MG63 (cell line): ENCODE measurements at regions not wholly inside any gene's neighbourhood (a gene's known extent, or its start where the extent isn't known, plus 50 kb on each side); places are given as distances from the start of the nearest gene placed in this dataset.
A peak's percentile ranks its signal among the peaks of the same experiment; 100 is the strongest.

Source experiments
- DNase-seq: peaks from one replicate; pipeline ENCODE4 v3.0.0-alpha.2; 2020
- H3K27me3 ChIP-seq: fragments of 250-450 bp; sonication (Bioruptor Pico); 2 replicates; pipeline ENCODE4 v1.5.1; 2020; ENCODE audit warnings: mild to moderate bottlenecking, moderate library complexity
- H3K36me3 ChIP-seq: fragments of 250-450 bp; sonication (Bioruptor Pico); 2 replicates; pipeline ENCODE4 v1.5.1; 2020; ENCODE audit warnings: mild to moderate bottlenecking, moderate library complexity
- H3K4me3 ChIP-seq: fragments of 250-450 bp; sonication (Bioruptor Pico); 2 replicates; pipeline ENCODE4 v1.5.1; 2020; ENCODE audit warnings: mild to moderate bottlenecking, moderate library complexity
- H3K9me3 ChIP-seq: fragments of 250-450 bp; sonication (Bioruptor Pico); 2 replicates; pipeline ENCODE4 v1.5.1; 2020; ENCODE audit warnings: mild to moderate bottlenecking, moderate library complexity

DNA sequence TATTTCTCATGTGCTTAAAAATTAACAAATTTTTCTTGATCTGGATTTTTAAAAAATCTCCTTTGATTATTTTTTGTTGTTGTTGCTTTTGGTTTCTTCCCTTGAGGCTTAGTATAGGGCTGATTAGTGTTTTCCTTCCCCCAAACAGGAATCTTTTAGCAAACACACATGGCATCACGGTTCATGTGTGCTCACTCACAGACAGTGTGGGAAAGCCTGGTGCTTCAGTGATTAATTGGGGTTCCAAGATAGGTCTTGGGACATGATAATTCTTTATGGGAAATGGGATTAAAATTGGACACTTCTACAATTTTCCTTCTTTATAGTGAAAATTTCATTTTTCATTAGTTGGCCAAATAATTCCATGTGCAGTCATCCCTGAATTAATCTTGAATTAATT lies 153.9 kb upstream of the SOX11 start:
- no peaks in the 10 kb centered on the region for H3K27me3 ChIP-seq
- H3K9me3 ChIP-seq = no peaks in the 10 kb centered on the region; the same call in 1 of the 2 replicates
- no peak for DNase-seq
- H3K4me3 ChIP-seq = no peak overlapping the region
- H3K36me3 ChIP-seq = no peaks in the 10 kb centered on the region

DNA sequence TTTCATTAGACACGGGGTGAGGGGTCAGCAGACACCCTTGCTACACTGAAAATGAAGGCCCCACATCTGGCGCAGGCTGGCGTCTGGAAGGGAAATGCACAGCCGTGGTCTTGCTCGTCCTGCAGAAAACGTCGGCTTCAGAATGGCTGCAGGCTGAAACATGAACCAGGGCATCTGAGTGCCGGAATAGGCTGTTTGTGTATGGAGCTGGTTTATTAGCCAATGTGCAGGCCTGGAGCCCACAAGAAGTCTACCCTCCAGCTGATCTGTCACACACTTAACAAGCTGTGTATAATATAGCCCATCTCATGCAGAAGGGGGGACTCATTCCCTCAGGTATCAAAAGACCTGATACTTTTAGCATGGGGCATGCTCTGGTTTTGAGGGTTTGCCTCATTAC lies 153.4 kb upstream of the SOX11 start:
- Histone ChIP-seq H3K36me3 (no peaks in the 10 kb centered on the region), H3K9me3 (peaks cover 3% of the 10 kb centered on the region; the same call in 1 of the 2 replicates), H3K27me3 (no peaks in the 10 kb centered on the region), H3K4me3 (no peak overlapping the region)
- DNase-seq = no peak

GRCh38 chr2:5539282-5540165 lies 152.7 kb upstream of the SOX11 start:
- Histone ChIP-seq H3K9me3 (peaks cover 8% of the 10 kb centered on the region), H3K36me3 (no peaks in the 10 kb centered on the region), H3K4me3 (no peak overlapping the region), H3K27me3 (no peaks in the 10 kb centered on the region)
- DNase-seq = no peak

GRCh38 chr2:5540856-5541255 lies 151.3 kb upstream of the SOX11 start:
- H3K27me3 ChIP-seq = no peaks in the 10 kb centered on the region
- H3K4me3 ChIP-seq = no peak overlapping the region
- peaks cover 19% of the 10 kb centered on the region for H3K9me3 ChIP-seq
- DNase-seq = peak; percentile 2
- H3K36me3 ChIP-seq = no peaks in the 10 kb centered on the region

DNA sequence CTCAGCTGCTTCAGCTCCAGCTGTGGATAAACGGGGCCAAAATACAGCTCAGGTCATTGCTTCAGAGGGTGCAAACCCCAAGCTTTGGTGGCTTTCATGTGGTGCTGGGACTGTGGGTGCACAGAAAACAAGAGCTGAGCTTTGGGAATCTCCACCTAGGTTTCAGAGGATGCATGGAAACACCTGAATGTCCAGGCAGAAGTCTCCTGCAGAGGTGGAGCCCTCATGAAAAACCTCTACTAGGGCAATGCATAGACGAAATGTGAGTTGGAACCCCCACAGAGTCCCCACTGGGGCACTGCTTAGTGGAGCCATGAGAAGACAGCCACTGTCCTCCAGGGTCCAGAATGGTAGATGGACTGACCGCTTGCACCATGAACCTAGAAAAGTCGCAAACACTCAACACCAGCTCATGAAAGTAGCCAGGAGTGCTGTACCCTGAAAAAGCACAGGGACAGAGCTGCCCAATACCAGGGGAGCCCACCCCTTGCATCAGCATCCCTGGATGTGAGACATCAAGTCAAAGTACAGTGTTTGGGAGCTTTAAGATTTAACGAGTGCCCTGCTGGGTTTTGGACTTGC lies 147.9 kb upstream of the SOX11 start:
- Histone ChIP-seq H3K27me3 (no peaks in the 10 kb centered on the region), H3K4me3 (no peak overlapping the region), H3K36me3 (no peaks in the 10 kb centered on the region), H3K9me3 (peaks cover 19% of the 10 kb centered on the region)
- no peak for DNase-seq

GRCh38 chr2:5546181-5546580 lies 146.0 kb upstream of the SOX11 start:
- no peaks in the 10 kb centered on the region for H3K36me3 ChIP-seq
- DNase-seq = peak; percentile 15
- H3K9me3 ChIP-seq = peaks cover 19% of the 10 kb centered on the region
- H3K27me3 ChIP-seq = no peaks in the 10 kb centered on the region
- no peak overlapping the region for H3K4me3 ChIP-seq

- no peak overlapping the region for H3K4me3 ChIP-seq
- no peaks in the 10 kb centered on the region for H3K27me3 ChIP-seq
- no peaks in the 10 kb centered on the region for H3K36me3 ChIP-seq
- peak; percentile 46 for DNase-seq
- H3K9me3 ChIP-seq = peaks cover 13% of the 10 kb centered on the region
These were observed 143.0 kb upstream of the SOX11 start for GRCh38 chr2:5548991-5549715.

DNA sequence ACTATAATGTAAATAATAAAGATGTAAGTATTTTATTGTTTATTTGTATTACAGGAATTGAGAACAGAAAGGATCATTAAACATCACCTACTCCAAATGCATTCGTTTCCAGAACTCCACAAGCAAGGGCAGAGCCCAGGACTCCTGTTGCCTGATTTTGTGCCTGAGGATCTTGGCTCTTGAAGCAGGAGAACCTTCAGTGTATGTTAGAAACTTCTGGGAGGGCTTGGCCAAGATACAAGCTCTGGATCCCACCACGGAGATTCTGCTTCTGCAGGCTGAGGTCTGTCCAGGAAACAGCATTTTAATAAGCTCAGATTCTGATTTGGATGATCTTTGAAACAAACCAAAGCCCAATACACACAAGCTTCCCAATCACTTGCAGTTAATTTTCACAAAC lies 142.4 kb upstream of the SOX11 start:
- H3K27me3 ChIP-seq = no peaks in the 10 kb centered on the region
- peaks cover 9% of the 10 kb centered on the region for H3K9me3 ChIP-seq
- H3K4me3 ChIP-seq = no peak overlapping the region
- H3K36me3 ChIP-seq = no peaks in the 10 kb centered on the region
- DNase-seq = peak; percentile 53

DNA sequence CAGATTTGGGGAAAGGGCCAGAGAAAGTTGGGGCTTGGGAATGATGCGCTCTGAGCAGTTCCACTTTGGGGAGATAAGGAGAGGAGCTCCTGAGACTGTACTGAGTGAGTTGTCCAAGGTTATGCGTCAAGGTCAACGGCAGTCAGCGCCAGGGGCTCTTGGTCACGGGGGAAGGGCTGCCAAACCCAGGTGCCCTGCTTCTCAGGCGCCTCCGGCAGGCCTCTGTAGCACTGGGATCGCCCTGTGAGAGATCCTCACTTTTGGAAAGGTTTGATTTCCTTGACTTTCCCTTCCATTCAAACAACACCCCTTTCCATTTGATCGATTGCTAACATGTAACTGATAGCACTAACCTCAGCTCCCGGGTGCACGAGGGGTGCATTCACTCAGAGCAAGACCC lies 136.5 kb upstream of the SOX11 start:
- Histone ChIP-seq H3K36me3 (no peaks in the 10 kb centered on the region), H3K4me3 (no peak overlapping the region), H3K27me3 (no peaks in the 10 kb centered on the region), H3K9me3 (peaks cover 2% of the 10 kb centered on the region; the same call in 1 of the 2 replicates)
- no peak for DNase-seq

- H3K9me3 ChIP-seq = 0 out of 2 replicates have a peak, but pooled peaks cover 2% of the 10 kb centered on the region
- no peak overlapping the region for H3K4me3 ChIP-seq
- H3K36me3 ChIP-seq = no peaks in the 10 kb centered on the region
- no peaks in the 10 kb centered on the region for H3K27me3 ChIP-seq
- DNase-seq = peak; percentile 98
These were observed 131.2 kb upstream of the SOX11 start for GRCh38 chr2:5561006-5561405.

DNA sequence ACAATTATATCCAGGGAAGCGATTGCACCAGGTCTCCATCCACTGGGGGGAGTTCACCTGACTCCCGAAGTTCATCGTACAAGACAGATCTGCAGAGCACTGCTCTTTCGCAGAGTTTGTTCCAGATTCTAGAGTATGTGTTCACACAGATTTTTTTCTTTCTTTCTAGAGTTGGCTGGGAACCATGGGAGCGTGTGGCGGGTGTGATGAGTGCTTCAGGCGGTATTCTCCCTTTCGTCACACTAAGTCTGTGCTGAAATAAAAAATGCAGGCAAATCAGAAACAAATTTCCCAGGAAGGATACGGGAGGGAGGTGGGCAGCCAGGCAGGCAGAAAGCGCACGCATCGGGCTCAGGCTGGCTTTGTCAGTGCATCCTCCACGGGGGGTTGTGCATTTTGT lies 129.8 kb upstream of the SOX11 start:
- H3K9me3 ChIP-seq = 0 out of 2 replicates have a peak, but pooled peaks cover 2% of the 10 kb centered on the region
- no peak overlapping the region for H3K4me3 ChIP-seq
- H3K27me3 ChIP-seq = no peaks in the 10 kb centered on the region
- no peak for DNase-seq
- H3K36me3 ChIP-seq = no peaks in the 10 kb centered on the region

GRCh38 chr2:5562865-5563264 lies 129.3 kb upstream of the SOX11 start:
- 0 out of 2 replicates have a peak, but pooled peaks cover under 1% of the 10 kb centered on the region for H3K9me3 ChIP-seq
- no peak for DNase-seq
- H3K27me3 ChIP-seq = no peaks in the 10 kb centered on the region
- H3K36me3 ChIP-seq = no peaks in the 10 kb centered on the region
- H3K4me3 ChIP-seq = no peak overlapping the region

DNA sequence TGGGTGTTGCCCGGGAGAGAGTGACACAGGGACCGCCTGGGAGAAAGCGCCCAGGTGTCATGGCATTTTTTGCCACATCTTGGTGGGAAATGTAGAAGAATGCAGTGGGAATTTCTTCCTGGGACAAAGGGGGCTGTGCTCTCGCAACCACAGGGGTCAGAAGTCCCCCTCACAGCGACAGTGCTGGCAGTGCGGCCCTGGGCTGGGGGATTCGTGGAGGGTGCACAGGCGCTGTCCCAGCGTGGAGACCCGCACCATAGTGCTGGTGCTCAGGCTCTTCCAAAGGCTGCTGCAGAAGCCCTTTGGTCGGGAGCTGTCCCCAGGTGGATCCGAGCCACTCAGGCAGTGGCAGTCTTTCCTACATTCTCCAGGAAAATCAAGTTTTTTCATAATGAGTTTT lies 128.8 kb upstream of the SOX11 start:
- DNase-seq = no peak
- no peak overlapping the region for H3K4me3 ChIP-seq
- no peaks in the 10 kb centered on the region for H3K36me3 ChIP-seq
- no peaks in the 10 kb centered on the region for H3K9me3 ChIP-seq
- no peaks in the 10 kb centered on the region for H3K27me3 ChIP-seq

- H3K4me3 ChIP-seq = no peak overlapping the region
- no peaks in the 10 kb centered on the region for H3K9me3 ChIP-seq
- H3K36me3 ChIP-seq = no peaks in the 10 kb centered on the region
- no peak for DNase-seq
- H3K27me3 ChIP-seq = no peaks in the 10 kb centered on the region
These were observed 122.9 kb upstream of the SOX11 start for GRCh38 chr2:5569256-5569655.

DNA sequence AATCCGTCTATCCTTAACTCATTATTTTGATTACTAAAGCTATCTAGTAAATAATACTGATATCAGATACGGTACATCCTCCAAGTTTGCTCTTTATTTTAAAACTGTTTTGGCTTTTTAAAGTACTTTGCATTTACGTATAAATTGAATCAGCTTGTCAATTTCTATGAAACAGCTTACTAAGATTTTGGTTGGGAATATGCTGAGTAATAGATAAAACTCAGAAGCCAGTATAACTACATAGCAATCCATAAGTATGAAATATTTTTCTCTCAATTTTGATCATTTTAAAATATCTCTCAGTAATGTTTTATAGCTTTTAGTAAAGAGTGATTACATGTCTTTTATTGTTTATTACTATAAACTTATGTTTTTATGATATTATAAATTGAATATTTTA lies 116.2 kb upstream of the SOX11 start:
- no peak overlapping the region for H3K4me3 ChIP-seq
- H3K36me3 ChIP-seq = no peaks in the 10 kb centered on the region
- no peaks in the 10 kb centered on the region; the same call in 1 of the 2 replicates for H3K27me3 ChIP-seq
- DNase-seq = no peak
- peaks cover 3% of the 10 kb centered on the region; the same call in 1 of the 2 replicates for H3K9me3 ChIP-seq

GRCh38 chr2:5587766-5588165 lies 104.4 kb upstream of the SOX11 start:
- H3K36me3 ChIP-seq = no peaks in the 10 kb centered on the region
- H3K27me3 ChIP-seq = no peaks in the 10 kb centered on the region
- H3K4me3 ChIP-seq = no peak overlapping the region
- peak; percentile 11 for DNase-seq
- H3K9me3 ChIP-seq = no peaks in the 10 kb centered on the region; the same call in 1 of the 2 replicates

DNA sequence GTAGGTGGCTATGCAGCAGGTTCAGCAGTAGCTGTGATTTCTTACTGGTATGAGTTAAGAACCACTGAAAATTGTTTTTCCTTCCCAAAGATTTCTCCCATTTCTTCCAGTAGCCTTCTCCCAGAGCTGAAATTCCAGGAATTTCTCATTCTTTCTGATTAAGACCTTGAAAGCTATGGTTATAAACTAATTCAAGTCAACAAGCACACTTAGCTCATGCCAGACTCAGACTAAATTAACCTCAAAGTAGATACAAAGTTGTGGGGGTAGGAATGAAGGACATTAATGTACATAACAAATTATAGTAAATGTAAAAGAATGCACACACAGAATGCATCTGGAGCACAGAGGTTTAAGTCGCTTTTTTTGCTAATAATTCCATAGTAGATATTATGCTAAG lies 103.6 kb upstream of the SOX11 start:
- DNase-seq = no peak
- Histone ChIP-seq H3K36me3 (no peaks in the 10 kb centered on the region), H3K9me3 (no peaks in the 10 kb centered on the region; the same call in 1 of the 2 replicates), H3K4me3 (no peak overlapping the region), H3K27me3 (no peaks in the 10 kb centered on the region)
